ENCODE measurements at regions not wholly inside any gene's neighbourhood (a gene's known extent, or its start where the extent isn't known, plus 50 kb on each side); places are given as distances from the start of the nearest gene placed in this dataset.

GRCh38 chr2:174659069-174659900, 61.7 kb upstream of the WIPF1 start:
- DNase-seq (ENCODE audit: low spot score in 2 of 2), result no peak
- no peak overlapping the region for H3K27ac ChIP-seq
- H3K36me3 ChIP-seq, result no peaks in the 10 kb centered on the region
- peaks cover 19% of the 10 kb centered on the region for H3K4me1 ChIP-seq
- TF ChIP-seq, protein P1, sequence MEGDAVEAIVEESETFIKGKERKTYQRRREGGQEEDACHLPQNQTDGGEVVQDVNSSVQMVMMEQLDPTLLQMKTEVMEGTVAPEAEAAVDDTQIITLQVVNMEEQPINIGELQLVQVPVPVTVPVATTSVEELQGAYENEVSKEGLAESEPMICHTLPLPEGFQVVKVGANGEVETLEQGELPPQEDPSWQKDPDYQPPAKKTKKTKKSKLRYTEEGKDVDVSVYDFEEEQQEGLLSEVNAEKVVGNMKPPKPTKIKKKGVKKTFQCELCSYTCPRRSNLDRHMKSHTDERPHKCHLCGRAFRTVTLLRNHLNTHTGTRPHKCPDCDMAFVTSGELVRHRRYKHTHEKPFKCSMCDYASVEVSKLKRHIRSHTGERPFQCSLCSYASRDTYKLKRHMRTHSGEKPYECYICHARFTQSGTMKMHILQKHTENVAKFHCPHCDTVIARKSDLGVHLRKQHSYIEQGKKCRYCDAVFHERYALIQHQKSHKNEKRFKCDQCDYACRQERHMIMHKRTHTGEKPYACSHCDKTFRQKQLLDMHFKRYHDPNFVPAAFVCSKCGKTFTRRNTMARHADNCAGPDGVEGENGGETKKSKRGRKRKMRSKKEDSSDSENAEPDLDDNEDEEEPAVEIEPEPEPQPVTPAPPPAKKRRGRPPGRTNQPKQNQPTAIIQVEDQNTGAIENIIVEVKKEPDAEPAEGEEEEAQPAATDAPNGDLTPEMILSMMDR (IDR thresholded peaks at IDR 0.05), result no peak
- no peak for TF ChIP-seq EP300 (IDR thresholded peaks at IDR 0.05)
- TF ChIP-seq POLR2A (IDR thresholded peaks at IDR 0.05), result no peak
- no peak for TF ChIP-seq POLR2AphosphoS5 (IDR thresholded peaks at IDR 0.05)
- H3K4me3 ChIP-seq, result no peak overlapping the region
- H3K9me3 ChIP-seq, result no peaks in the 10 kb centered on the region
- WGBS, result 90% methylated on average over 7 of the region's 7 CpGs
- no peaks in the 10 kb centered on the region for H3K27me3 ChIP-seq

DNA sequence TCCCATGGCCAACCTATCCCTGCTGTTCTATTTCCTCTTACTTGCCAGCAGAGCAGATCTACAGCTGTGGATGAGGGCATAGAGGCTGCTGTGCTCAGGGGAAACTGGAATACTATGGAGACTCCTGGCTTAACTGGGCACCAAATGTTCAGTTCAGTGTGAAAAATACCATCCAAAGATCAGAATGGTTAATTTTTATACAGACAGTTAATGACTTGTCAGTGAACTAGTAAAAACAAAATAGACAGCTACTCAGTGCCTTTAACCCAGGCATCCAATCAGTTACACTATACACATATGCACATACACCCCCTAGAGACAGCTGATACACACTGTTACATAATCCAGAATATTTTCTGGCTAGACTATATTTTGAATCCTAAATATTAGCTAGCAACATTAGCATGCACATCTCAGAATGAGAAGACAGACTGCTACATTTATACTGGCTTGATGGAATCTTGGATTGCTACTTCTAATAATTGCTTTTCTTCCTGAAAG, 59.1 kb upstream of the WIPF1 start:
- Histone ChIP-seq H3K9me3 (no peaks in the 10 kb centered on the region), H3K4me3 (no peak overlapping the region), H3K4me1 (no peaks in the 10 kb centered on the region), H3K27ac (no peak overlapping the region), H3K27me3 (no peaks in the 10 kb centered on the region), H3K36me3 (no peaks in the 10 kb centered on the region)
- DNase-seq (ENCODE audit: low spot score in 2 of 2), result no peak
- TF ChIP-seq, protein P1 (IDR thresholded peaks at IDR 0.05), result no peak
- TF ChIP-seq POLR2A (IDR thresholded peaks at IDR 0.05), result no peak
- TF ChIP-seq POLR2AphosphoS5 (IDR thresholded peaks at IDR 0.05), result no peak
- no peak for TF ChIP-seq EP300 (IDR thresholded peaks at IDR 0.05)

GRCh38 chr2:174656035-174656434, 58.4 kb upstream of the WIPF1 start:
- TF ChIP-seq POLR2AphosphoS5 (IDR thresholded peaks at IDR 0.05) (no peak), EP300 (IDR thresholded peaks at IDR 0.05) (no peak), POLR2A (IDR thresholded peaks at IDR 0.05) (no peak)
- TF ChIP-seq, protein P1 (IDR thresholded peaks at IDR 0.05), result no peak
- no peaks in the 10 kb centered on the region for H3K36me3 ChIP-seq
- no peaks in the 10 kb centered on the region for H3K9me3 ChIP-seq
- H3K27ac ChIP-seq, result no peak overlapping the region
- no peaks in the 10 kb centered on the region for H3K4me1 ChIP-seq
- DNase-seq (ENCODE audit: low spot score in 2 of 2), result no peak
- H3K4me3 ChIP-seq, result no peak overlapping the region
- H3K27me3 ChIP-seq, result no peaks in the 10 kb centered on the region

DNA sequence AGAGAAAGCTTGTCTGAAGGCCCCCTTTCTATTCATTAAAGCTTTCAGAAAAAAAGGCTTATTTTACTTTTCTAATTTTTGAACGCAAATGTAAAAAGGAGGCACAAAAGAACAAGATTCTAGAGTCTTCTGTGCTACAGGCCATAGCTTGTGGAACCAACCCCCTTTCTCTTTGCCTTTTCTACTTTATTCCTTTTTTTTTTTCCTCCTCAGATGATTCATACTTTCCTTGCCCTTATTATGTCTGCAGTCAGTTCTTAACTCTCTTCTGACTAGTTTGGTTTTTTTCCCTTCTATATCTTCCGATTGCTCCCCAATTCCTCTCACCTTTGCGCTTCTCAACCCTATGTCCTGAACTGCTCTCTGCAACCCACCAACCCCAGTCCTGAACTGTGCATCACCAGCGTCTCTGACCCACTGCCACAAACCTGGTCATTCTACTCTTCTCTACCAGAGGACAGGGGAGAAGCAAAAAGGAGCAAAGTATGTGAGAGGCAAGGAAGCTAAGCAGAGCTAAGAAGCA, 56.9 kb upstream of the WIPF1 start:
- Histone ChIP-seq H3K27ac (no peak overlapping the region), H3K4me1 (no peaks in the 10 kb centered on the region), H3K36me3 (no peaks in the 10 kb centered on the region), H3K4me3 (no peak overlapping the region), H3K9me3 (no peaks in the 10 kb centered on the region), H3K27me3 (no peaks in the 10 kb centered on the region)
- DNase-seq (ENCODE audit: low spot score in 2 of 2), result no peak
- TF ChIP-seq, protein P1 (IDR thresholded peaks at IDR 0.05), result no peak
- 86% methylated on average over 4 of the region's 4 CpGs for WGBS

GRCh38 chr2:174648896-174649295, 51.3 kb upstream of the WIPF1 start:
- Histone ChIP-seq H3K4me1 (no peaks in the 10 kb centered on the region), H3K9me3 (peaks cover 9% of the 10 kb centered on the region), H3K27me3 (no peaks in the 10 kb centered on the region), H3K27ac (no peak overlapping the region), H3K4me3 (no peak overlapping the region), H3K36me3 (no peaks in the 10 kb centered on the region)
- TF ChIP-seq, protein P1 (IDR thresholded peaks at IDR 0.05), result no peak
- no peak for TF ChIP-seq POLR2AphosphoS5 (IDR thresholded peaks at IDR 0.05)
- TF ChIP-seq POLR2A (IDR thresholded peaks at IDR 0.05), result no peak
- TF ChIP-seq EP300 (IDR thresholded peaks at IDR 0.05), result no peak
- DNase-seq (ENCODE audit: low spot score in 2 of 2), result no peak
- 92% methylated on average over 4 of the region's 4 CpGs for WGBS
